ENCODE measurements at regions not wholly inside any gene's neighbourhood (a gene's known extent, or its start where the extent isn't known, plus 50 kb on each side); places are given as distances from the start of the nearest gene placed in this dataset.

- no peak overlapping the region for H3K27ac Mint-ChIP-seq (ENCODE audit: unreplicated experiment)
- peaks cover under 1% of the 10 kb centered on the region for H3K4me1 Mint-ChIP-seq (ENCODE audit: unreplicated experiment)
- no peaks in the 10 kb centered on the region for H3K27me3 Mint-ChIP-seq (ENCODE audit: unreplicated experiment)
- DNase-seq (ENCODE audit: extremely low spot score, unreplicated experiment): no peak
- TF ChIP-seq CTCF (IDR thresholded peaks at IDR 0.05): no peak
- H3K36me3 Mint-ChIP-seq (ENCODE audit: unreplicated experiment): no peaks in the 10 kb centered on the region
- H3K4me3 Mint-ChIP-seq (ENCODE audit: unreplicated experiment): no peak overlapping the region
- H3K9me3 Mint-ChIP-seq (ENCODE audit: unreplicated experiment): no peaks in the 10 kb centered on the region
Observed at GRCh38 chr6:141347086-141347485, 785.6 kb upstream of the GJE1 start.

GRCh38 chr6:141346535-141346934, 786.2 kb upstream of the GJE1 start:
- no peak overlapping the region for H3K27ac Mint-ChIP-seq (ENCODE audit: unreplicated experiment)
- no peaks in the 10 kb centered on the region for H3K27me3 Mint-ChIP-seq (ENCODE audit: unreplicated experiment)
- no peaks in the 10 kb centered on the region for H3K36me3 Mint-ChIP-seq (ENCODE audit: unreplicated experiment)
- no peaks in the 10 kb centered on the region for H3K9me3 Mint-ChIP-seq (ENCODE audit: unreplicated experiment)
- H3K4me3 Mint-ChIP-seq (ENCODE audit: unreplicated experiment): no peak overlapping the region
- no peak for DNase-seq (ENCODE audit: extremely low spot score, unreplicated experiment)
- TF ChIP-seq CTCF (IDR thresholded peaks at IDR 0.05): no peak
- no peaks in the 10 kb centered on the region for H3K4me1 Mint-ChIP-seq (ENCODE audit: unreplicated experiment)

GRCh38 chr6:141337191-141337590, 795.5 kb upstream of the GJE1 start:
- peaks cover 17% of the 10 kb centered on the region for H3K4me1 Mint-ChIP-seq (ENCODE audit: unreplicated experiment)
- H3K9me3 Mint-ChIP-seq (ENCODE audit: unreplicated experiment): peaks cover 26% of the 10 kb centered on the region
- H3K36me3 Mint-ChIP-seq (ENCODE audit: unreplicated experiment): peaks cover 4% of the 10 kb centered on the region
- H3K27me3 Mint-ChIP-seq (ENCODE audit: unreplicated experiment): no peaks in the 10 kb centered on the region
- no peak for TF ChIP-seq CTCF (IDR thresholded peaks at IDR 0.05)
- DNase-seq (ENCODE audit: extremely low spot score, unreplicated experiment): no peak
- no peak overlapping the region for H3K27ac Mint-ChIP-seq (ENCODE audit: unreplicated experiment)
- no peak overlapping the region for H3K4me3 Mint-ChIP-seq (ENCODE audit: unreplicated experiment)

GRCh38 chr6:141335477-141336273, 797.0 kb upstream of the GJE1 start:
- H3K4me3 Mint-ChIP-seq (ENCODE audit: unreplicated experiment): no peak overlapping the region
- peaks cover 17% of the 10 kb centered on the region for H3K4me1 Mint-ChIP-seq (ENCODE audit: unreplicated experiment)
- H3K27ac Mint-ChIP-seq (ENCODE audit: unreplicated experiment): peak overlapping the region; percentile 48
- no peak for DNase-seq (ENCODE audit: extremely low spot score, unreplicated experiment)
- H3K9me3 Mint-ChIP-seq (ENCODE audit: unreplicated experiment): peaks cover 21% of the 10 kb centered on the region
- H3K27me3 Mint-ChIP-seq (ENCODE audit: unreplicated experiment): no peaks in the 10 kb centered on the region
- H3K36me3 Mint-ChIP-seq (ENCODE audit: unreplicated experiment): peaks cover 4% of the 10 kb centered on the region
- TF ChIP-seq CTCF (IDR thresholded peaks at IDR 0.05): no peak

GRCh38 chr6:141326925-141327324, 805.8 kb upstream of the GJE1 start:
- no peak for DNase-seq (ENCODE audit: extremely low spot score, unreplicated experiment)
- H3K36me3 Mint-ChIP-seq (ENCODE audit: unreplicated experiment): no peaks in the 10 kb centered on the region
- H3K9me3 Mint-ChIP-seq (ENCODE audit: unreplicated experiment): no peaks in the 10 kb centered on the region
- H3K4me1 Mint-ChIP-seq (ENCODE audit: unreplicated experiment): peaks cover 16% of the 10 kb centered on the region
- TF ChIP-seq CTCF (IDR thresholded peaks at IDR 0.05): no peak
- H3K27ac Mint-ChIP-seq (ENCODE audit: unreplicated experiment): peak overlapping the region; percentile 90
- H3K27me3 Mint-ChIP-seq (ENCODE audit: unreplicated experiment): no peaks in the 10 kb centered on the region
- H3K4me3 Mint-ChIP-seq (ENCODE audit: unreplicated experiment): peak overlapping the region; percentile 63

All from osteocyte (in vitro differentiated cells).